ENCODE measurements at regions not wholly inside any gene's neighbourhood (a gene's known extent, or its start where the extent isn't known, plus 50 kb on each side); places are given as distances from the start of the nearest gene placed in this dataset.

- H3K36me3 ChIP-seq, result no peaks in the 10 kb centered on the region
- 91 to 93% (median 93%) methylated on average over 17 to 26 of the region's 26 CpGs for WGBS, 3 donors
- intact Hi-C loops (cut with DNase I), result no loop called here
Observed at GRCh38 chr1:95752515-95753381, 518.7 kb downstream of the RWDD3 start.

DNA sequence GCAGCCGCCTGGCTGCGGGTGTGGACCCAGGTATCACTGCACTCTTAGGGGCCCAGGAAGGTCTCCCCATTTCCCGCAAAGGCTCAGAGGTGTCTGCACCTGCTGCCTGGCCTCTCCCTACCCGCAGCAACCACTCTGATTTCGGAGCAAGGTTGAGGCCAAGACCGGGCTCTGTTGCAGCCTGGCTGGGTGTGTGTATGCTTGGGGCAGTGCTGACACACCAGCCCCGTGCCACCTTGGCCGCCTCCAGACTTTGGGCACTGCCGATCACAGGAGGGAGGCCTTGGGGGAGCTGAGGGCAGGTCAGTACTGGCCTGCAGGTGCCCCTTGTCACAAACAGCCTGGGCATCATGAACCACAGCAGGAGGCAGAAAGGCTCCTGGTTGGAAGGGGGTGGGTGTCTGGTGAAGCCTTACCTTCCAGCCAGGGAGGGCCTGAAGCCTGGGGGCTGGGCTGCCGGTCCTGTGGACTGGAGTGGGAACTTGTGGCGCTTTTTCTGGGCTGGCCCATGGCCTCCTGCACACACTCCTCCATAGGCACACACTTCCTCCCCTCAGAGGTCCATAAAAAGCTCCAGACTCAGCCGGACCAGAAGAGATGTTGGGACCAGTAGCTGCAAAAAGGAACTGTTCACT is 519.5 kb downstream of the RWDD3 start:
- TF ChIP-seq POLR2A (IDR thresholded peaks at IDR 0.05) (no peak), CTCF (IDR thresholded peaks at IDR 0.05) (no peak), EP300 (IDR thresholded peaks at IDR 0.05) (no peak)
- WGBS, 3 donors, result 92 to 95% (median 93%) methylated on average over 8 to 12 of the region's 12 CpGs
- DNase-seq, result no peak
- Histone ChIP-seq H3K4me3 (no peak overlapping the region), H3K27me3 (no peaks in the 10 kb centered on the region), H3K4me1 (ENCODE audit: insufficient read depth) (no peaks in the 10 kb centered on the region), H3K9me3 (no peaks in the 10 kb centered on the region), H3K36me3 (no peaks in the 10 kb centered on the region), H3K27ac (no peak overlapping the region)
- intact Hi-C loops (cut with DNase I), result no loop called here

More at GRCh38 chr1:95752515-95753381, 518.7 kb downstream of the RWDD3 start:
- no peak for DNase-seq
- no peak overlapping the region for H3K4me3 ChIP-seq
- no peaks in the 10 kb centered on the region for H3K27me3 ChIP-seq
- no peak overlapping the region for H3K27ac ChIP-seq
- no peak for TF ChIP-seq CTCF (IDR thresholded peaks at IDR 0.05)
- no peak for TF ChIP-seq POLR2A (IDR thresholded peaks at IDR 0.05)
- TF ChIP-seq EP300 (IDR thresholded peaks at IDR 0.05), result no peak
- no peaks in the 10 kb centered on the region for H3K4me1 ChIP-seq (ENCODE audit: insufficient read depth)
- no peaks in the 10 kb centered on the region for H3K9me3 ChIP-seq

- Histone ChIP-seq H3K4me3 (no peak overlapping the region), H3K36me3 (no peaks in the 10 kb centered on the region), H3K9me3 (no peaks in the 10 kb centered on the region), H3K27me3 (no peaks in the 10 kb centered on the region), H3K27ac (no peak overlapping the region), H3K4me1 (ENCODE audit: insufficient read depth) (no peaks in the 10 kb centered on the region)
- DNase-seq, result no peak
- intact Hi-C loops (cut with DNase I), result no loop called here
- 89 to 93% (median 92%) methylated on average over 6 of the region's 6 CpGs for WGBS, 3 donors
- no peak for TF ChIP-seq CTCF (IDR thresholded peaks at IDR 0.05)
- no peak for TF ChIP-seq POLR2A (IDR thresholded peaks at IDR 0.05)
- TF ChIP-seq EP300 (IDR thresholded peaks at IDR 0.05), result no peak
Observed at GRCh38 chr1:95754412-95754811, 520.4 kb downstream of the RWDD3 start.

GRCh38 chr1:95766036-95766435 is 532.0 kb downstream of the RWDD3 start:
- no peaks in the 10 kb centered on the region for H3K9me3 ChIP-seq
- no peaks in the 10 kb centered on the region for H3K4me1 ChIP-seq (ENCODE audit: insufficient read depth)
- intact Hi-C loops (cut with DNase I), result no loop called here
- no peak overlapping the region for H3K27ac ChIP-seq
- H3K36me3 ChIP-seq, result no peaks in the 10 kb centered on the region
- TF ChIP-seq CTCF (IDR thresholded peaks at IDR 0.05), result no peak
- TF ChIP-seq EP300 (IDR thresholded peaks at IDR 0.05), result no peak
- TF ChIP-seq POLR2A (IDR thresholded peaks at IDR 0.05), result no peak
- H3K4me3 ChIP-seq, result no peak overlapping the region
- H3K27me3 ChIP-seq, result no peaks in the 10 kb centered on the region
- no peak for DNase-seq
- 51 to 64% (median 58%) methylated on average over 1 of the region's 1 CpG for WGBS, 3 donors
